Testis (tissue), 2 donors: ENCODE measurements at regions not wholly inside any gene's neighbourhood (a gene's known extent, or its start where the extent isn't known, plus 50 kb on each side); places are given as distances from the start of the nearest gene placed in this dataset.
"Not testable (repeated sequence)": the region's sequence is repeated elsewhere in the genome, so short reads cannot be mapped to it uniquely, and the experiment has no call there.

Experiments
- DNase-seq: peaks from one replicate; pipeline ENCODE4 v3.0.0-alpha.2; 2019
- H3K27ac ChIP-seq, 2 donors: fragments of 200-600 bp; sonication (generic); one replicate each; pipeline ENCODE4 v1.5.1; 2019
- H3K27me3 ChIP-seq: fragments of 200-600 bp; sonication (generic); one replicate; pipeline ENCODE4 v1.5.1; 2019
- H3K36me3 ChIP-seq: fragments of 200-600 bp; sonication (generic); one replicate; pipeline ENCODE4 v1.5.1; 2017; ENCODE audit warnings: low read depth; ENCODE audit errors: missing control alignments
- H3K4me1 ChIP-seq: fragments of 200-600 bp; sonication (generic); one replicate; pipeline ENCODE4 v1.5.1; 2019
- H3K4me3 ChIP-seq, 2 donors: fragments of 200-600 bp; sonication (generic); one replicate each; pipeline ENCODE4 v1.5.1; 2017 to 2019
- H3K9me3 ChIP-seq: fragments of 200-600 bp; sonication (generic); one replicate; pipeline ENCODE4 v1.5.1; 2017
- CTCF ChIP-seq, 3 experiments: fragments of 450-650 bp in 2 of 3; fragments of 200-600 bp in 1 of 3; sonication (generic) in 1 of 3; IDR thresholded peaks; one replicate each; pipeline ENCODE4 v1.5.1; 2016 to 2019; ENCODE audit warnings: antibody characterized with exemption in 3 of 3, mild to moderate bottlenecking in 2 of 3, moderate library complexity in 1 of 3
- POLR2A ChIP-seq: fragments of 450-650 bp; IDR thresholded peaks from one replicate; pipeline ENCODE4 v1.6.1; 2017; ENCODE audit warnings: antibody characterized with exemption, mild to moderate bottlenecking, moderate library complexity
- WGBS, 2 donors: methylation state at CpG; one replicate each; pipeline ENCODE4 v1.1.5; 2018; 5-methylcytosine and 5-hydroxymethylcytosine counted together
- intact Hi-C: fragments of 100-400 bp; cut with DNase I; formaldehyde crosslinking; loops from one replicate; pipeline ENCODE4 v1.15.1; 2023; ENCODE audit warnings: low total_unique reads

- no peaks in the 10 kb centered on the region for H3K27me3 ChIP-seq
- 76 to 85% methylated on average over 1 of the region's 1 CpG for WGBS, 2 donors
Observed at GRCh38 chr5:123283499-123283898, 139.7 kb downstream of the CEP120 start.

GRCh38 chr5:123283031-123283430, 140.2 kb downstream of the CEP120 start:
- intact Hi-C loops = no loop called here

More at GRCh38 chr5:123283499-123283898, 139.7 kb downstream of the CEP120 start:
- no peak for TF ChIP-seq CTCF (IDR thresholded peaks at IDR 0.05)
- TF ChIP-seq POLR2A = no peak
- Histone ChIP-seq H3K4me1 (no peaks in the 10 kb centered on the region), H3K36me3 (no peaks in the 10 kb centered on the region), H3K9me3 (no peaks in the 10 kb centered on the region), H3K4me3 (no peak overlapping the region), H3K27ac (no peak overlapping the region)
- no peak for DNase-seq
- intact Hi-C loops = no loop called here

GRCh38 chr5:123282444-123282843, 140.8 kb downstream of the CEP120 start:
- intact Hi-C loops = no loop called here
- WGBS, 2 donors = 91 to 93% methylated on average over 4 of the region's 4 CpGs

More at GRCh38 chr5:123283031-123283430, 140.2 kb downstream of the CEP120 start:
- H3K27ac ChIP-seq = no peak overlapping the region
- H3K27me3 ChIP-seq = no peaks in the 10 kb centered on the region
- no peaks in the 10 kb centered on the region for H3K9me3 ChIP-seq
- WGBS, 2 donors = 59 to 67% methylated on average over 7 of the region's 7 CpGs
- no peak overlapping the region for H3K4me3 ChIP-seq
- H3K4me1 ChIP-seq = no peaks in the 10 kb centered on the region
- no peak for DNase-seq
- H3K36me3 ChIP-seq = no peaks in the 10 kb centered on the region
- no peak for TF ChIP-seq CTCF (IDR thresholded peaks at IDR 0.05)
- TF ChIP-seq POLR2A = no peak

GRCh38 chr5:123280854-123281253, 142.3 kb downstream of the CEP120 start:
- H3K9me3 ChIP-seq, H3K27ac ChIP-seq, H3K4me3 ChIP-seq, H3K36me3 ChIP-seq, H3K27me3 ChIP-seq, DNase-seq, H3K4me1 ChIP-seq, intact Hi-C loops: not testable (repeated sequence)
- 85 to 95% methylated on average over 2 of the region's 2 CpGs for WGBS, 2 donors

More at GRCh38 chr5:123282444-123282843, 140.8 kb downstream of the CEP120 start:
- DNase-seq = no peak
- H3K9me3 ChIP-seq = no peaks in the 10 kb centered on the region
- H3K4me3 ChIP-seq = no peak overlapping the region
- no peaks in the 10 kb centered on the region for H3K36me3 ChIP-seq
- no peaks in the 10 kb centered on the region for H3K27me3 ChIP-seq
- H3K4me1 ChIP-seq = no peaks in the 10 kb centered on the region
- no peak overlapping the region for H3K27ac ChIP-seq
- no peak for TF ChIP-seq POLR2A
- no peak for TF ChIP-seq CTCF (IDR thresholded peaks at IDR 0.05)

GRCh38 chr5:123279136-123279535, 144.1 kb downstream of the CEP120 start:
- Histone ChIP-seq H3K4me3 (no peak overlapping the region), H3K27ac (no peak overlapping the region), H3K9me3 (no peaks in the 10 kb centered on the region), H3K27me3 (no peaks in the 10 kb centered on the region), H3K36me3 (no peaks in the 10 kb centered on the region), H3K4me1 (no peaks in the 10 kb centered on the region)
- intact Hi-C loops = no loop called here
- 81 to 88% methylated on average over 3 of the region's 3 CpGs for WGBS, 2 donors
- no peak for TF ChIP-seq POLR2A
- TF ChIP-seq CTCF (IDR thresholded peaks at IDR 0.05) = no peak
- DNase-seq = no peak
